T-helper 2 cell treated with Interferon-gamma antibody and Interleukin-4, amounts not matched to agents 5 μg/mL and 100 μg/mL, for 36 hours (primary cell): ENCODE measurements at regions not wholly inside any gene's neighbourhood (a gene's known extent, or its start where the extent isn't known, plus 50 kb on each side); places are given as distances from the start of the nearest gene placed in this dataset.

ENCODE experiments used
- DNase-seq: peaks from one replicate; pipeline ENCODE4 v3.0.0; 2021; ENCODE audit warnings: low spot score
- H3K27ac Mint-ChIP-seq: one replicate; pipeline ENCODE4 v1.8.0; 2021; ENCODE audit warnings: mild to moderate bottlenecking, mixed read lengths
- H3K27me3 Mint-ChIP-seq: one replicate; pipeline ENCODE4 v1.8.0; 2021; ENCODE audit warnings: low read depth, mixed read lengths
- H3K36me3 Mint-ChIP-seq: one replicate; pipeline ENCODE4 v1.8.0; 2021; ENCODE audit warnings: low read depth, mixed read lengths
- H3K4me1 Mint-ChIP-seq: one replicate; pipeline ENCODE4 v1.8.0; 2021; ENCODE audit warnings: low read depth, mixed read lengths
- H3K4me3 Mint-ChIP-seq: one replicate; pipeline ENCODE4 v1.8.0; 2022; ENCODE audit warnings: mild to moderate bottlenecking, moderate library complexity, mixed read lengths
- H3K9me3 Mint-ChIP-seq: one replicate; pipeline ENCODE4 v1.8.0; 2021; ENCODE audit warnings: mixed read lengths

DNA sequence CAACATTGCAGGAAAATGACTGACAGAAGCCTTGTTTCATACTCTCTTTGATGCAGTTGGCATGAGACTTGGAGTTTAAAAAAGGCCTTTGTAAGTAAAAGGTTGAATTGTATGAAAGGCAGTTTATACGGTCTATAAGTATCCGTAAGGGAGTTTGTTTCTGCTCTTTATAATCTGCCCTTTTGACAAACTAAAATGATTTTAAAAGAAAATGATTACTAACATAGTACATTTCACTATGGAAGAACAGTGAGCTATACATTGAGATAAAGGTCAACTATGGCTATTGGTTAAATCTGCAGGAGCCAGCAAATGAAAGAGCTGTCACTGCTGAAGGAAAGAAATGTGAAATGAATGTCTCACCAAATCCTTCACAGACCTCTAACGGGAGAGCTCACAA is 296.1 kb upstream of the SLITRK6 start:
- no peak overlapping the region for H3K27ac Mint-ChIP-seq
- H3K9me3 Mint-ChIP-seq: peaks cover 24% of the 10 kb centered on the region
- H3K27me3 Mint-ChIP-seq: no peaks in the 10 kb centered on the region
- H3K4me3 Mint-ChIP-seq: no peak overlapping the region
- no peaks in the 10 kb centered on the region for H3K4me1 Mint-ChIP-seq
- DNase-seq: no peak
- no peaks in the 10 kb centered on the region for H3K36me3 Mint-ChIP-seq

DNA sequence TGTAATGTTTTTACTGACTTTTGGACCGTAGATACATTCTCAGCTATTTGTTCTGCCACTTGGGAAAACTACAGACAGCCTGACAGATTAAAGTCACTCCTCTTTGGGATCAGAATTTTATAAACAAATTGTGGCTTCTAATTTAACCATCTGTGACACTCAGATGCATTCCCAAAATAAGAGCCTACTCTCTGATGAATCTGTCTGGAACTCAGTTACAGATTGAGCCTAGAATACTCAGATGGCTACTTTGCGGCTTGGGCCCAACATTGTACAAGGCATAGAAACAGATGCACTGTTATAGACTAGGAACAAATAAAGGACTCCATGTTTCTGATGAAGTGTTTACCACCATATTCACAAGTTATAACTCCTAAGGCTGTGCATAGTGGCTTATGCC is 291.0 kb upstream of the SLITRK6 start:
- H3K36me3 Mint-ChIP-seq: no peaks in the 10 kb centered on the region
- H3K4me1 Mint-ChIP-seq: no peaks in the 10 kb centered on the region
- H3K9me3 Mint-ChIP-seq: peaks cover 31% of the 10 kb centered on the region

DNA sequence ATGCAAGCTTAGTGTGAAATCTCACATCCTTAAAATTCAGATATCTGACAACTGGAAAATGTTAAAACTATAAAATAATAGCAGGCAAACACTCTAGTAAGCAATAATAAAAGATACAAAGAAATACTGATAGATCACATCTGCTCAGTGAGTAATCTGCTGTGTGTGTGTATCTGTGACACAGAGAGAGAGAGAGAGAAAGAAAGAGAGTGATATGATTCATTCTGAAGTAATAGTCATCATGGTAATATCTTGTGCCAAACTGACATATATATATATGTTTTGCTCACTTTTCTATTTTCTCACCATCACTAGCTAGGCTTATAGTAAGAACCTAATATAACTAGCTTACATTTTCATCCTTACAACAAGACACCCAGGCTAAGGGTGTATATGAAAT is 288.0 kb upstream of the SLITRK6 start:
- Mint-ChIP-seq H3K27me3 (no peaks in the 10 kb centered on the region), H3K4me3 (no peak overlapping the region), H3K4me1 (no peaks in the 10 kb centered on the region), H3K9me3 (peaks cover 34% of the 10 kb centered on the region), H3K27ac (no peak overlapping the region), H3K36me3 (no peaks in the 10 kb centered on the region)
- DNase-seq: no peak

More for the DNA sequence above, 291.0 kb upstream of the SLITRK6 start:
- no peak for DNase-seq
- no peaks in the 10 kb centered on the region for H3K27me3 Mint-ChIP-seq
- no peak overlapping the region for H3K4me3 Mint-ChIP-seq
- H3K27ac Mint-ChIP-seq: no peak overlapping the region

DNA sequence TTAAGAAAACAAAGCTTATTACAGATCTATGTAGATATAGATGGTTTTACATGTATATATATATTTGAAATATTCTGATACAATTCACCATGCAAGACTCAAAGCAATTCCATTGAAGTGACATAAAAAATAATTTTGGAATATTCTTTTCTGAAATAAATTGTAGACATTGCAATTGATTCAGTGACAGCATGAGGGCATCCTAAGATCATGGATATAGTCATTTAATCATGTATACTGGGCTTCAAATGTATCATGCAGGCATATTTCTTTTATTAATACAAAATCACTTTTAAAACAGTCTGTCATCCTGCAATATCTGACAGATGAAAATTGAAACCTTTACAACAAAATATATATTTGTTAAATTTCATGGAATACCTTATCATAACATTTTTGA is 286.7 kb upstream of the SLITRK6 start:
- no peak for DNase-seq
- Mint-ChIP-seq H3K4me1 (no peaks in the 10 kb centered on the region), H3K27me3 (no peaks in the 10 kb centered on the region), H3K36me3 (no peaks in the 10 kb centered on the region), H3K4me3 (no peak overlapping the region), H3K27ac (no peak overlapping the region), H3K9me3 (peaks cover 29% of the 10 kb centered on the region)

DNA sequence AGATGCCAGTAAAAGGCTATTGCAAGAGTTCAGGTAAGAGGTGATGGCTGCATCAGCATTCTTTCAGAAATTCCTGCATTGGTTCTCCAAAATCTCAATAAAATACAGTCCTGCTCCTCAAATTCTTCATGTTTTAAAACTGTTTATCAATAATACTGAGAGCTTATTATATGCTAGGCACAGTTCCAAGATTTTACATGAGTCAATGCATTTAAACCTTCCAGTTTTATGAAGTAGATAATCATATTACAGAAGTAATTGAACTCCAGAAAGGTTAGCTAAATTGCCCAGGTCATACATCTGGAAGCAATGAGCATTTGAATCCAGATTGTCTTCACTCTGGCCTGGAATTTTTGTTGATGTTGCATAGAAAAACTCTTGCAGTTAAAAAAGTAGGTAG is 282.9 kb upstream of the SLITRK6 start:
- peaks cover 11% of the 10 kb centered on the region for H3K9me3 Mint-ChIP-seq
- H3K27ac Mint-ChIP-seq: no peak overlapping the region
- no peaks in the 10 kb centered on the region for H3K4me1 Mint-ChIP-seq
- no peaks in the 10 kb centered on the region for H3K36me3 Mint-ChIP-seq
- DNase-seq: no peak
- H3K27me3 Mint-ChIP-seq: no peaks in the 10 kb centered on the region
- H3K4me3 Mint-ChIP-seq: no peak overlapping the region

DNA sequence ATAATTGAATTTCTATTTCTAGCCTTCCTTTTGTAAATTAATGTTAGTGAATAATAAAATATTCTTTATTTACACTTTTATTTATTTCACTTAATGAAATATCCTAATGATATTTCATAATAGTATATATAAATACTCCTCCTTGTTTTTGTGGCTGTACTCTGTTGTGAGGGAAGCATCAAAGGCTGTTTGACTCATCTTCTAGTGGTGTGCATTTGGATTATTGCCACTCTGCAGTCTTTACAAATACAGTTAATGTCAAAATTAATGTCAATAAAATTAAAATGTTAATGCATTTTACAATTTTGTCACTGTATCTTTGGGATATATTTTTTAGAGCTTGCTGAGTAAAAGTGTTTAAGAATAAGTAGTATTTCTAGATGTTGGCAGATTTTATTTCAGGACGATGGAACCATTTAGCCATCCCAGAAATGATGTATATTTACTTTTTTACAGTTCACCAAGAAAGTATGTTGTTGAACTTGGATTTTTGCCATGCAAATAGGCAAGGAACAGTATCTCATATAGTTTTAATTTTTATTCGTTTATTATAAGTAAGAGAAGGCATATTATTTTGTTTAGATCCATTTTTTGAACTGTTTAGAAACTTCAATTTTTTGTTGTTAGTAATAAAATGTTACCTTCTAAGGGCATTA is 281.2 kb upstream of the SLITRK6 start:
- Mint-ChIP-seq H3K27me3 (no peaks in the 10 kb centered on the region), H3K4me1 (no peaks in the 10 kb centered on the region), H3K27ac (no peak overlapping the region), H3K9me3 (peaks cover 16% of the 10 kb centered on the region), H3K4me3 (no peak overlapping the region), H3K36me3 (no peaks in the 10 kb centered on the region)
- no peak for DNase-seq

DNA sequence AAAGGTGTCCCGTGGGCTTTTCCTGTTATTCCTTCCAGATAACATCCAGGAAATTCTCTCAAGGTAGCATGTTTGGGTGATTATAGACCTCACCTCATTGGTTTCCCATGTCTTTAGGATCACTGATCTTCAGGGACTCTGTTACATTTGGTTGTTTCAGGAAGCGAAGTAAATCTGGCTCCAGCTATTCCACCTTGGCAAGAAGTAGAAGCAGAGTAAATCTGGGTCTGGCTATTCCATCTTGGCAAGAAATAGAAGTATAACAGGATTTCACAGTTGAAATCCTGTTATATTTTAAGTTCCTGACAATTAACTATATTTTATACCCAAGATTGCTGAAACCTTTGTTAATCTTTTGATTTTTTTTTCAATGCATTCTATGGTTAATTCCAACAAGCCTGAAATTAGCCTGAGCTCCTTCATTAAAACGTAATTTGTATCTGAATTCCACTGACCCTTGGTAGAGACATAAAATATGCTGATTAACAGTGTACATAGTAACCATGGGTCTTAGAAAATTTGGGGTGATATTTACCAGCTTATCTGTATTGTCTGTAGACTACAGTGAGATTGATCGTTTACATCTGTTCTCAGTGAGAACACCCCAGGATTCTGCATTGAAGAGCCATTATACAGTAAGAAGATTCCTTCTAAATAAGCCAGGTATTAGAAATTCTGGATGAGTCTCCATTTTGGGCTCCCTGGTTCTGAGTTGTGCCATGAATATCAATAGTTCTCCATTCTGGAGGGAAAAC is 267.6 kb upstream of the SLITRK6 start:
- DNase-seq: no peak
- Mint-ChIP-seq H3K4me3 (no peak overlapping the region), H3K27me3 (no peaks in the 10 kb centered on the region), H3K36me3 (no peaks in the 10 kb centered on the region), H3K27ac (no peak overlapping the region), H3K4me1 (no peaks in the 10 kb centered on the region), H3K9me3 (peaks cover 31% of the 10 kb centered on the region)

DNA sequence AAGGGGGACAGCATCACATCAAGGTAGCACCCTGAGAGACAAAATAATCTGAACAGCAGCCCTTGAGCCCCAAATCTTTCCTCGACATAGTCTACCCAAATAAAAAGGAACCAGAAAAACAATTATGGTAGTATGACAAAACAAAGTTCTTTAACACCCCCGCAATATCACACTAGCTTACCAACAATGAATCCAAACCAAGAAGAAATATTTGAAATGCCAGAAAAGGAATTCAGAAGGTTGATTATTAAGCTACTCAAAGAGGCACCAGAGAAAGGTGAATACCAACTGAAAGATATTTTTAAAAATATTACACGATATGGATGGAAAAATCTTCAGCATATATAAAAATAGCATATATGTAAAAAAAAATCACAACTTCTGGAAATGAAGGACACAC is 252.9 kb upstream of the SLITRK6 start:
- no peak for DNase-seq
- Mint-ChIP-seq H3K36me3 (no peaks in the 10 kb centered on the region), H3K9me3 (peaks cover 38% of the 10 kb centered on the region), H3K4me1 (no peaks in the 10 kb centered on the region), H3K27ac (no peak overlapping the region), H3K27me3 (no peaks in the 10 kb centered on the region), H3K4me3 (no peak overlapping the region)

DNA sequence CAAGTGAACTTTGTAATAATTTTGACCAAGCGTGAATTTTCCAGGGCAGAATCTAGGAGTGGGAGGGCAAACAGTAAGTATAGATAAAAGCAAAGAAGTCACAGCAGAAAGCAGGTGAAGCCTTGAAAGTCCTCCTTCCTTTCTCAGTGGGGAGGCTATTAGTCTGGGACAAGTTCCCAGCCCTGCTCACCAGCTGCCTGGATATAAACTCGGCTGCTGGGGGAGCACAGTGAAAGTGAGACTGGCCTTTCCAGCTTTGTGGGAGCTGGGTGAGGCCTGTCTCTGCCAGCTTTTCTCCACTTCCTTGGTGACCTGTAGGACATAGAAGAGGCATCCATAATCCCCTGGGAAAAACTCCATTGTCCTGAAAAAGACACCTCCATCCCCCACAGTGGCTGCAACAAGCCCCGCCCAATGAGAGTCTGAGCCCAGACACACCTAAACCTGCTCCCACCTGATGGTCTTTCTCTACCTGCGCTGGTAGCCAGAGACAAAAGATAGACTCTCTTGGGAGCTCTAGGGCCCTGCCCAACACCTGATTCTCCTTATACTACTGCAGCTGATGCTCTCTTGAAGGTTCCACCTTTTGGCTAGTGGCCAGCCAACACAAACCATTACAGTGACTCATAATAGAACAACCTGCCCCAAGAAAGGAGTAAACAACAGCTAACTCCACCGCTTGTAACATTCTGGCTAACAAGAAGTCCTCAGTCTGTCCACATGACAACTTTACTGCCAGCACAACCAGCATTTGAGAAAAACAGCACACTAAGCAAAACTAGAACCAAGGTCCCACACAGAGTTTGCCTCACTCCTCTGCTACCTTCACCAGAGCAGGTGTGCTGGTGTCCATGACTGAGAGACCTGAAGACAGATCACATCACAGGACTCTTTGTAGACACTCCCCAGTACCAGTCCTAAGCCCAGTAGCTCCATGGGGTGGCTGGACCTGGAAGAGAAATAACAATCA is 252.2 kb upstream of the SLITRK6 start:
- Mint-ChIP-seq H3K27me3 (no peaks in the 10 kb centered on the region), H3K4me1 (no peaks in the 10 kb centered on the region), H3K4me3 (no peak overlapping the region), H3K36me3 (no peaks in the 10 kb centered on the region), H3K27ac (no peak overlapping the region), H3K9me3 (peaks cover 34% of the 10 kb centered on the region)
- DNase-seq: no peak

DNA sequence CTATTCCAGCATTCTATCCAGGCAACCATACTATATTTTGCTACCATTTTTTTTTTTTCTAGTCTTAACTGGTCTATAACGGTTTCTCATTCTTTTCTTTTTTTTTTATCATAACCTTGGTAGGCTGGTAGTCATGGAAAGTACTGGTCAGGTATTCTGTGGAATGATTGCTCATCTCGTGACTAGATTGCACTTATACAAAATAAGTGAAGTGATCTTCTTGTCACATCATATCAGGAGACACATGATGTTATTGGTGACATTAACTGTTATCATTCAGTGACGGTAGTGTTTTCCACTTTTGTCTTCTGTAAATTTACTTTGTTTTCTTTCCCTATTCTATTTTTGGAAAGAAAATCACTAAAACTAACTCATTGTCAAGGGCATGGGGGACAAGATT is 239.3 kb upstream of the SLITRK6 start:
- no peak overlapping the region for H3K4me3 Mint-ChIP-seq
- no peak for DNase-seq
- no peaks in the 10 kb centered on the region for H3K4me1 Mint-ChIP-seq
- H3K27me3 Mint-ChIP-seq: no peaks in the 10 kb centered on the region
- peaks cover 28% of the 10 kb centered on the region for H3K9me3 Mint-ChIP-seq
- no peaks in the 10 kb centered on the region for H3K36me3 Mint-ChIP-seq
- no peak overlapping the region for H3K27ac Mint-ChIP-seq

DNA sequence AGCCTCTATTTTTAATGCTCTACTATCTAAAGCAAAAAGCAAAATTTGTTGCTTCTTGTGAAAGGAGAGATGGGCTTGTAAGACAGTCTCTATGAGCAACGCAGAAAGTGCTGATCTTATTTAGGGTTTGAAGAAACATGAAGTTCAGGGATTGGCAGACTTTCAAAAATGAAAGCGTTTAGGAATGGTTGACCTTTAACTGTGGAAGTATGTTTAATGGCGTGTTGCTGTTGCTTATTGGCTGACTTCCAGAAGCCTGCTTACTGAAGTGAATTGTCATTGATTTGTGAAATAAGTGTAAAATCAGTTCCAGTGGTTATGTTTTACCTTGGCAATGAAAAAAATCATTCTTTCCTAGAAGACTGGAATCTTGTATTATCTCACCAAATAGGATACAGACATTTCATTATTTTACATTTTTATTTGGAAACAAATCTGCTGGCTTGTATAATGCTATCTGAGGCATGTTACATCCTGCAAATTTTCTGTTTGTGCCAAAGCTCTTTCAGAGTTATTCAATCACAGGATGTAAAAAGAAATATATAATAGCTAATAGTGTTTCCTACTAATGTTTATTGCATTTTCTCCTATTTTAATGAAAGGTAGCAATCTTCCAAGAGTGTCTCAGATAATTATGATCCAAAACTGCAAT is 221.3 kb upstream of the SLITRK6 start:
- H3K4me1 Mint-ChIP-seq: no peaks in the 10 kb centered on the region
- H3K4me3 Mint-ChIP-seq: no peak overlapping the region
- H3K27ac Mint-ChIP-seq: no peak overlapping the region
- DNase-seq: no peak
- peaks cover 25% of the 10 kb centered on the region for H3K9me3 Mint-ChIP-seq
- no peaks in the 10 kb centered on the region for H3K27me3 Mint-ChIP-seq
- no peaks in the 10 kb centered on the region for H3K36me3 Mint-ChIP-seq

DNA sequence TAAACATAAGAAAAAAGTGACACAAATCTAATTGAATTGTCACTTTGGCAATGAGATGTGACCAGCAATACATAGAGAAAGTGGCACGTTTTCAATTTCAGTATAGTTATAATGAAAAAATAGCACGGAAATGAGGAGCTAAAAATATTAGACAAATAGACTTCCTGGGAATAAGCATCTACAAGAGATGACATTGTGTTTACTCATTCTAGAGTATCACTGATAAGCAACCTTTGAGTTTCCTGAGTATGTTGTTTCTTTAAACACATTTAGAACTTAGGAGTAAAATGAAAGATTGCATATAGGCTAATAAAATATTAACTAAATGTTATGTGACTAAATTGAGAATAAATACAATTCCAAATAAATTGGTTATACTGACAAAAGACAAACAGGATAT is 207.1 kb upstream of the SLITRK6 start:
- Mint-ChIP-seq H3K36me3 (no peaks in the 10 kb centered on the region), H3K27me3 (no peaks in the 10 kb centered on the region), H3K27ac (no peak overlapping the region), H3K4me3 (no peak overlapping the region), H3K9me3 (peaks cover 10% of the 10 kb centered on the region), H3K4me1 (no peaks in the 10 kb centered on the region)
- DNase-seq: no peak

DNA sequence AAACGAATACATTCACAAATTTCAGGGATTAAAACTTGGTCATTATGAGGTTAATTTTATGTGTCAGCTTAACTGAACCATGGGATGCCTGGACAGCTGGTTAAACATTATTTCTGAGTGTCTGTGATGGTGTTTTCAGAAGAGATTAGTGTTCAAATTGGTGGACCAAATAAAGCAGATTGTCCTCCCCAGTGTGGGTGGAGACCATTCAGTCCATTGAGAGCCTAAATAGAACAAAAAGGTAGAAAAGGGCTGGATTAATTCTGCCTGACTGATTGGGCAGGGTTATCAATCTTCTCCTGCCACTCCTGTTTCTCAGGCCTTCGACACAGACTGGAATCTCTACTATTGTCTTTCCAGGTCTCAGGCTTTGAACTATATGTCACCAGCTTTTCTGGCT is 203.8 kb upstream of the SLITRK6 start:
- Mint-ChIP-seq H3K9me3 (peaks cover 7% of the 10 kb centered on the region), H3K27me3 (no peaks in the 10 kb centered on the region), H3K36me3 (no peaks in the 10 kb centered on the region), H3K4me1 (no peaks in the 10 kb centered on the region), H3K4me3 (no peak overlapping the region), H3K27ac (no peak overlapping the region)
- DNase-seq: no peak

DNA sequence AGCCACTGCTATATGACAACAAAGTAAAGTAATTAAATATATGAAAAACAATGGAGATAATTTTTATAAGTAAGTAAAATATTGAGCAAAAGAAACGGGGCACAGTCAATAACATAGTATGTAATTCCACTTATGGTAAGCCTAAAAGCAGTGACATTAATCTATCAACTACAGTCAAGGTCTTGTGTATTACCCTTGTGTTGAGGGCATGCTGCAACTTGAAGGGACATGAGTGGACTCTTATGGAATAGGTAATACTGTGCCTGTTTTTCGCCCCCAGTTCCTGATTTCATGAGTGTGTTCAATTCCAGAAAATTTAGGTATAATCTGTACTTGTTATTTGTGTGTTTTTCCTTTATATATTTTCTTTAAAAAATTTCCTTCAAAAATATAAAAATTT is 201.3 kb upstream of the SLITRK6 start:
- no peaks in the 10 kb centered on the region for H3K27me3 Mint-ChIP-seq
- no peaks in the 10 kb centered on the region for H3K36me3 Mint-ChIP-seq
- H3K9me3 Mint-ChIP-seq: no peaks in the 10 kb centered on the region
- no peak overlapping the region for H3K4me3 Mint-ChIP-seq
- DNase-seq: no peak
- no peak overlapping the region for H3K27ac Mint-ChIP-seq
- H3K4me1 Mint-ChIP-seq: no peaks in the 10 kb centered on the region
